ENCODE measurements at regions not wholly inside any gene's neighbourhood (a gene's known extent, or its start where the extent isn't known, plus 50 kb on each side); places are given as distances from the start of the nearest gene placed in this dataset.

DNA sequence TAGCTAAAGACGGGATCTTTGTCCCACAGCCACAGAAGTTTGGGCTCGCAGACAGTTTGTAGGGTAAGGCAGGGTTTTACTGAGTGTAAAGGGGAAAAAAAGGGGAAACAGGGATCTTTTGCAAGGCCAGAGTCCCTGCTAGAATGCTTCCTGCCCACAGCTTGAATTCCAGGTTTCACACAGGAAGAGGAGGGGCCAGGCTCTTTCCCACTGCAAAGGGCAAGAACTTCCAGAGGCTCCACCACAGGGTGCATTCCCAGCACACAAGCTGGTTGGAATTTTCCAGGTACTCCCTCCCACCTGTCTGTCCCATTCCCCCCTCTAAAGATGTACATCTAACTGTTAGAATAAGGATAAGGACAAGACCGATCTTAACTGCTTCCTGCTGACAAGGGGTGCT lies 1126.9 kb downstream of the KCNT2 start:
- Mint-ChIP-seq H3K4me1 (no peaks in the 10 kb centered on the region), H3K27ac (no peak overlapping the region), H3K27me3 (no peaks in the 10 kb centered on the region), H3K4me3 (no peak overlapping the region), H3K9me3 (peaks cover 0 to 6% (median 0%) of the 10 kb centered on the region in 3 donors), H3K36me3 (no peaks in the 10 kb centered on the region)

DNA sequence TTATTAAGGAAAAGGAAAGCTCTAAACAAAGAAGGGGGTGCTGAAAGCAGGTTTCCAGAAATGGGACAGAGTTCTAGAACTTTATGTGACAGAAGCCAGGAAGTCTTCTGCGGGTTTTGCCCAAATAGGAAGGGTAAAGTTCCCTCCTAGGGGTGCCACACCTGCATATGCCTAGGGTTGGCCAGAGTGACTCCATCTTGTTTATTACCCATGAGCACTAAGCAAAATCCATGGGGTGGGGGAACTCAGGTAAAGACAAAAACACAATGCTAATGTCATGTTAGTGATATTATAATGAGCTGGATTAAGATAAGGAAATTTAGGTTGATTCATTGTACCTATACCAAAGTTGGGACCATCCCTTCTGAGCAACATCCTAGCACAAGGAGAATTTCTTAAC lies 1132.7 kb downstream of the KCNT2 start:
- Mint-ChIP-seq H3K36me3 (no peaks in the 10 kb centered on the region), H3K27me3 (no peaks in the 10 kb centered on the region), H3K4me3 (no peak overlapping the region), H3K27ac (no peak overlapping the region), H3K4me1 (no peaks in the 10 kb centered on the region), H3K9me3 (peaks cover 5 to 10% (median 6%) of the 10 kb centered on the region in 3 donors)

DNA sequence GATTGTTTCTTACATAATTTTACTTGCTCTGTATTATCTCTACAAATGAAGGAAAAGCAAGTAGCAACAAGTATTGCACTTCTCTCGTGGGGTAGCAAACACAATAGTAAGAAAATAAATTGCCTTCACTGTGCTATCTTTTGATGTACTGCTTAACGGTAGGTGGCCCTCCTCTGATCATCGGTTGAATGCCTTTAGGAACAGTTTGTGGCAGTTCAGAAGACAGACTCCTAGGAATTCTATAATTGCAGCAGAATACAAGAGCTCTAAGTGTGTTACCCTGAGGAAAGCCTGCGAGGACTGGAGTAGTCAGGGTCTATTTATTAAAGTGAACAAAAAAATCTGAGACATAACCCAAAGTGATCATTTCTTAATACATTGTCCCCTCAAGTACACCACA lies 1135.9 kb downstream of the KCNT2 start:
- Mint-ChIP-seq H3K9me3 (peaks cover 5 to 6% (median 6%) of the 10 kb centered on the region in 3 donors), H3K4me1 (no peaks in the 10 kb centered on the region), H3K4me3 (no peak overlapping the region), H3K36me3 (no peaks in the 10 kb centered on the region), H3K27ac (no peak overlapping the region), H3K27me3 (no peaks in the 10 kb centered on the region)

DNA sequence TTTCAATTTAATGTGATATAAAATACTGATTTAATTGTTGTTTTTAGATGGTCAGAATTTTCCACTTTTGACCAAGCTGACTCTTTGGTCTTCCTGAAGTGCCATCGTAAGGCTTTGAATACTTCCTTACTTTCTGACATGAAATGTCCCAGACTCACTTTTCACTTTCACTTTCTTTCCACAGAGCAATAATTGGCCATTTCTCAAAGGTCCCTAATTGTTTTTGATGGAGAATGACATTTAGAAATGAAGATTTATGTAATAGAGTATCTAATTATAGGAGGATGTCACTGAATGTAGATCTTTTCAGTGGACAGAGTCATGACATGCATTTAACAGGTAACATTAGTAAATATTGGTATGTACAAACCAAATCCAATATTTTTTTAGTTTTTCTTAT lies 1141.6 kb downstream of the KCNT2 start:
- Mint-ChIP-seq H3K4me3 (no peak overlapping the region), H3K27me3 (no peaks in the 10 kb centered on the region), H3K4me1 (no peaks in the 10 kb centered on the region), H3K27ac (no peak overlapping the region), H3K36me3 (no peaks in the 10 kb centered on the region), H3K9me3 (peaks cover 0 to 2% (median 0%) of the 10 kb centered on the region in 3 donors)

DNA sequence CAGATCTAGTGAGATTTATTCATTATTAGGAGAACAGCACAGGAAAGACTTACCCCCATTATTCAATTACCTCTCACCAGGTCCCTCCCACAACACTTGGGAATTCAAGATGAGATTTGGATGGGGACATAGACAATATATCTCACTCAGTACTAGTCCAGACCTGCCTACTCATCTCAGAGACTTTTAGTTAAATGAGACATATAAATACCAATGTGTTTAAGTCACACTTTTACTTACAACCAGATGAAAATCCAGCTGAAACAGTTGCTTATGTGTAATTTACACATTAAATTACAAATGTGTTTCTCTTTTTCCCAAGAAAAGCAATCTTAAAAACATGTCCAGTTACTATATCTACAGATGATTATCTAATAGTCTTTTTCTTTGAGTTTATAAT lies 1145.6 kb downstream of the KCNT2 start:
- Mint-ChIP-seq H3K4me3 (no peak overlapping the region), H3K9me3 (peaks cover 0 to 2% (median 0%) of the 10 kb centered on the region in 3 donors), H3K27ac (no peak overlapping the region), H3K27me3 (no peaks in the 10 kb centered on the region), H3K36me3 (no peaks in the 10 kb centered on the region), H3K4me1 (no peaks in the 10 kb centered on the region)

DNA sequence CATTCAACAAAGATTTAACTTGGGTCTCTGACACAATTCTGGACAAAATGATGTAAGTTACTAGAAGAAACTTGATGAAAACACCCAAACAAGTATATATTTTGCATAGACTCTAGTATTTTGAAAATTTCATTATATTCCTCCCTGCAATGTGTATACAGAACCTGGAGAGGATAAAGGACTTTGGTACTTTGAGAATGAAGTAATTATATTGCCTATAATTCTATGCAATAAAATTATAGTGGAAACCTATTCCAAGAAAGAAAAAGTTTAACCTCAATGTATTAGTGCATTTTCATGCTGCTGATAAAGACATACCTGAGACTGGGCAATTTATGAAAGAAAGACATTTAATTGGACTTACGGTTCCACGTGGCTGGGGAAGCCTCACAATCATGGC lies 1146.1 kb downstream of the KCNT2 start:
- Mint-ChIP-seq H3K27me3 (no peaks in the 10 kb centered on the region), H3K9me3 (peaks cover 0 to 2% (median 0%) of the 10 kb centered on the region in 3 donors), H3K36me3 (no peaks in the 10 kb centered on the region), H3K4me3 (no peak overlapping the region), H3K27ac (no peak overlapping the region), H3K4me1 (no peaks in the 10 kb centered on the region)

DNA sequence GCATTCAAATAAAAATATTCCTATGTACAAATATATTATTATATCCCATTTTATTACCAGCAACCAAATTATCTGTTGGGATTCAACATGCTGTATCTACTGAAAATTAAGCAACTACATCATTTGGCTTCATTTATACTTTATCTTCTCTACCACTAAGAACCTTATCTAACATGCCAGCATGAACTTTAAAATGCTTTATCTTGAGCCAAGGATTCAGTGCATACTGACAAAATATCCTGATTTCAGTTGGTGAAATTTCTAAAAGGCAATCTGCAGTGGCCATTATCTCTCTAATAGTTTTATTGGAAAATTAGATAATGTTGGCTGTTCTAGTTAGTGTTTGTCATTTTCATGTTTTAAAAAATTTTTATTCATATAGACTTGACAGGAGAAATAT lies 1149.9 kb downstream of the KCNT2 start:
- H3K4me1 Mint-ChIP-seq, result no peaks in the 10 kb centered on the region
- no peak overlapping the region for H3K4me3 Mint-ChIP-seq
- H3K9me3 Mint-ChIP-seq, result peaks cover 0 to 2% (median 0%) of the 10 kb centered on the region in 3 donors
- no peaks in the 10 kb centered on the region for H3K27me3 Mint-ChIP-seq
- no peak overlapping the region for H3K27ac Mint-ChIP-seq
- no peaks in the 10 kb centered on the region for H3K36me3 Mint-ChIP-seq

DNA sequence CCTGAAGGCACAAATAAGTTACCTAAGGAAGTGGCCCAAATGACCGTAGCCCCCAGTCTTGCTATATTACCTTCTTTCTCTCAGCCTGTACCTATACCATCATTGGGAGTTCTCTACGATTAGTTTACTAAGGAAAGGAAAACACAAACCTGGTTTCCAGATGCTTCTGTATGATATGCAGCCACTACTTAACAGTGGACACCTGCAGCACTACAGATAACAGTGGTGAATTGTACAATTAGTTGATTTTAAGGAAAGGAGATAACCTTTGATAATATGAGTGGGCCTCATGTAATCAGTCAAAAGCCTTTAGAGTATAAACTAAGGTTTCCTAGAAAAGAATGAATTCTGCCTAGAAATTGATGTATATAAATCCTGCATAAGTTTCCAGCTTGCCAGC lies 1157.4 kb downstream of the KCNT2 start:
- Mint-ChIP-seq H3K27ac (no peak overlapping the region), H3K4me3 (no peak overlapping the region), H3K9me3 (peaks cover 0 to 14% (median under 1%) of the 10 kb centered on the region in 3 donors), H3K36me3 (no peaks in the 10 kb centered on the region), H3K4me1 (no peaks in the 10 kb centered on the region), H3K27me3 (no peaks in the 10 kb centered on the region)

DNA sequence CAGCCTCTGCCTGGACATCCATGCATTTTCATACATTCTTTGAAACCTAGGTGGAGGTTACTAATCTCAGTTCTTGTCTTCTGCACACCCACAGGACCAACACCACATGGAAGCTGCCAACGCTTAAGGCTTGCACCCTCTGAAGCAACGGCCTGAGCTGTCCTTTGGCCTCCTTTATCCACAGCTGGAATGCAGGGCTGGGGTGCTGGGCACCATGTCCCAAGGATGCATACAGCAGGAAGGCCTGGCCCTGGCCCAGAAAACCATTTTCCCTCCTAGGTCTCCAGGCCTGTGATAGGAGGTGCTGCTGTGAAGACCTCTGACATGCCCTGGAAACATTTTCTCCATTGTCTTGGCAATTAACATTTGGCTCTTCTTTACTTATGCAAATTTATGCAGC lies 1168.6 kb downstream of the KCNT2 start:
- H3K36me3 Mint-ChIP-seq, result no peaks in the 10 kb centered on the region
- no peaks in the 10 kb centered on the region for H3K4me1 Mint-ChIP-seq
- H3K27me3 Mint-ChIP-seq, result no peaks in the 10 kb centered on the region
- H3K9me3 Mint-ChIP-seq, result peaks cover 0 to 3% (median 0%) of the 10 kb centered on the region in 3 donors
- no peak overlapping the region for H3K4me3 Mint-ChIP-seq
- no peak overlapping the region for H3K27ac Mint-ChIP-seq

DNA sequence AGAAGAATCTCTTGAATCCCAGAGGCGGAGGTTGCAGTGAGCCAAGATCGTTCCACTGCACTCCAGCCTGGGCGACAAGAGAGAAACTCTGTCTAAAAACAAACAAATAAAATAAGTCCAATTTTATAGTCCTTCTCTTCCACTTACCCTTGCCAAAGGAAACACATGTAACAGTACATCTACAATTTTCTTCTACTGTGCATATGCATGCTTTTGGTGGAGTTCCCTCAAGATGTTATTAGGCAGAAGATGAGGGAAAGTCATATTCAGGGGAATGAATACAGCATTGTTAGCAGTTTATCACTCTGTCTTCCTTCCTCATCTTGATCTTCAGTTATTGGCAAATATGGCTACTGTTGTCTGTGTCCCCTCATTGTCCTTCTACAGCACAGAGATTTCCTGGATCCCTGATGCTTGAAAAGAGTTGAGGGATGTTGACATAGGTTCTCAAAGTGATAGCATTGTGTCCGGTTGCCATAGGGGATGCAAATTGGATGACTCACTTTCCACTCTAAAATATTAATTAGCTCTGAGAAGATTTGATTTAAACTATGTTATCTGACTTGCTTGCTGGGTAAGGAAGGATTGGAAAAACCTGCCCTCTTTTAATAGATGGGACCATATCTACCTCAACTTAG lies 1173.6 kb downstream of the KCNT2 start:
- Mint-ChIP-seq H3K4me3 (no peak overlapping the region), H3K27me3 (no peaks in the 10 kb centered on the region), H3K27ac (no peak overlapping the region), H3K9me3 (peaks cover 0 to 4% (median 2%) of the 10 kb centered on the region in 3 donors), H3K36me3 (no peaks in the 10 kb centered on the region), H3K4me1 (no peaks in the 10 kb centered on the region)

DNA sequence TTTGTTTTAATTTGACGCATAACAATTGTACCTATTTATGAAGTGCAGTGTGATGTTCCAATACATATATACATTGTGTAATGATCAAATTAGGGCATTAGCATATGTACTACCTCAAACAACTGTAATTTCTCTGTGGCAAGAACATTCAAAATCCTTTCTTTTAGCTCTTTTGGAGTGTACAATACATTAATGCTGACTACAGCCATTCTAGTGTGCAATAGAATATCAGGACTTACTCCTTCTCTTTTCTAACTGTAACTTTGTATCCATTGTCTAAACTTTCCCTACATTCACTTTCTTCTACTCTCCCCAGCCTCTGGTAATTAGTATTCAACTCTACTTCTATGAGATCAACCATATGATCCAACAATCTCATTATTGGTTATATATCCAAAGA lies 1177.4 kb downstream of the KCNT2 start:
- H3K27me3 Mint-ChIP-seq, result no peaks in the 10 kb centered on the region
- no peaks in the 10 kb centered on the region for H3K36me3 Mint-ChIP-seq
- H3K27ac Mint-ChIP-seq, result no peak overlapping the region
- no peaks in the 10 kb centered on the region for H3K4me1 Mint-ChIP-seq
- no peak overlapping the region for H3K4me3 Mint-ChIP-seq
- H3K9me3 Mint-ChIP-seq, result peaks cover 0 to 4% (median 2%) of the 10 kb centered on the region in 3 donors

DNA sequence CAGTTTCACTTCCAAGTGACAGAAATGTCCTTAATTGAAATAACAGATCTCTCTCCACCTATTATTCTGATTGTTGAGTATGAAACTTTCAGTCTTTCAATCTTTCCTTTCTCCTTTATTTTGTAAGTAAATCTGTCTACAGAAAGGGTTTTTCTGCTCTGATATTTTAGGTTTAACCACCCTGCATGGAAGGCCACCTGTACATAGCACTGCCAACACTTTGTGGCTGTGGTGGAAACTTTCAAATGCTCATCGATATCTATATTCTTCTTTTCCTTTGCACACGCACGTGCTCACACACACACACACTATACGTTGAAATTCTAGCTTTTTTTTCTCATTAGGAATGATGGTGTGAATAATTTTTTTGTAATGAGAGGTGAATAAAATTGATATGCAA lies 1179.3 kb downstream of the KCNT2 start:
- H3K4me1 Mint-ChIP-seq, result no peaks in the 10 kb centered on the region
- no peak overlapping the region for H3K4me3 Mint-ChIP-seq
- peaks cover 0 to 1% (median 0%) of the 10 kb centered on the region in 3 donors for H3K9me3 Mint-ChIP-seq
- H3K36me3 Mint-ChIP-seq, result no peaks in the 10 kb centered on the region
- H3K27me3 Mint-ChIP-seq, result no peaks in the 10 kb centered on the region
- H3K27ac Mint-ChIP-seq, result no peak overlapping the region

DNA sequence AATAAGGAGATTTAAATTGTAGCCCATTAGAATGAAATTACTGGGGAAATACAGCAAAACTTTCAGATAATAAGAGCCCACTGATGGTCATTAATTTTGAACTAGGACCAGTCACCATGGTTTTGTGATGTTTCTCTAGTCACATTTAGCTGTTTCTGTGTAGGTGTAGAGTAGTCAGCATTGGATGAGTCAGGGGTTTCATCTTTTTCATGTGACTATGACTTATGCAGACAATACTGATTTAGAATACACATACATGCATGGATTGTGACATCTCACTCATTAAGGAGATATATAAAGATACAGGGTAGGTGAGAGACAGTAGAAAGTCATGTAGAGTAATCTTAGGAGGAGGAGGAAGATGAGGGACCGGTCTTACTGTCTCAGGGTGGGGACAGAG lies 1192.7 kb downstream of the KCNT2 start:
- Mint-ChIP-seq H3K9me3 (peaks cover 3 to 4% (median 3%) of the 10 kb centered on the region in 3 donors), H3K36me3 (no peaks in the 10 kb centered on the region), H3K4me1 (no peaks in the 10 kb centered on the region), H3K27ac (no peak overlapping the region), H3K4me3 (no peak overlapping the region), H3K27me3 (no peaks in the 10 kb centered on the region)

DNA sequence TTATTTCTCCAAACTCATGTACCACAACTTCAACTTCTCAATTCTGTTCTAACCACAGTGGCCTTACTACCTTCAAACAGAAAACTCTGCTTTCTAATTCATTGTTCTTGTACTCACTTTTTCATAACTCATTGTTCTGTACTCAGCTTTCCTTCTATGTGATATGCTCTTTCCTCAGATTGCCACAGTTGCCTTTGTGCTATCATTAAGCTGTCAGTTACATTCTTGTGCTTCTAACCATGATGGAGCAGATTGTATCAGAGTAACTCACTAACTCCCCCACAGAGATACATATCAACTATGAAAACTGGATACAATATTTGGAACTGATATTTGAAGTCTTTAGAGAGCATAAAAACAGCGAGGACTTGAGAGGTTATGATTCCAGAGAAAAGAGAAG lies 1213.7 kb downstream of the KCNT2 start:
- Mint-ChIP-seq H3K27me3 (no peaks in the 10 kb centered on the region), H3K9me3 (peaks cover 0 to 2% (median 0%) of the 10 kb centered on the region in 3 donors), H3K36me3 (no peaks in the 10 kb centered on the region), H3K4me3 (no peak overlapping the region), H3K4me1 (no peaks in the 10 kb centered on the region), H3K27ac (no peak overlapping the region)

DNA sequence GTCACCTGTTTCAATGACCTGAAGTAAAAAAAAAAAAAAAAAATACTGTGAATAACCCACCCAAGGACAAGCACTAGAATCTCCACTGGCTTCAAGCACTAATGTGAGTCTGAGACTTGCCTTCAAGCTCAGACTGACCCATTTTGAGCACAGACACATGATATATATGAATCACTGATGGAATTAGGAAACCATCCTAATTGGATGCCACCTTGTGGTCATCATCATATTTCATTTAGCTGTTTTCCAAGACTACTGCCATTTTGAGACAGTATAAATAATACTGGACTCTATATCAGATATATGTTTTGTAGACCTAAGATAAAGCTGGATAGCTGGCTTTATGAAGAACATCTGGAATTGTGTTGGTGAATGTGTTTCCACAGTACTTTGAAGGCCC lies 1232.0 kb downstream of the KCNT2 start:
- Mint-ChIP-seq H3K4me3 (no peak overlapping the region), H3K27me3 (no peaks in the 10 kb centered on the region), H3K27ac (no peak overlapping the region), H3K36me3 (no peaks in the 10 kb centered on the region), H3K9me3 (peaks cover 0 to 4% (median 0%) of the 10 kb centered on the region in 3 donors), H3K4me1 (no peaks in the 10 kb centered on the region)

DNA sequence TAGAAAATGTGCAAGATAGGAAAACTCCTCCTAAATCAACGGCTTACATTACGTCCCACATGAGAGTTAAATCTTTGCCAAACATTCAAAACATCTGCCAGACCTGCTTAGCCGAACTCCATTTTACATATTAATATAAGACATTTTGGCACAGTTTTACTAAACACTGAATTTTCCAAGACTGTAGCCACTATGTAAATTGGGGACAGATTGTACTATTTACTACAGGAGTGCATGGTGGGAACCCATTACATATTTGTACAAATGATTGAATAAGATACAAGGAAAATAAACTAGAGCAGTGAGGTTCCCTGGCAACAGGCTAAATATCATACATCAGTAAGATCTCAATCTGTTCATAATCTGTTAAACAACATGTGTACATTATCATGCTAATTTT lies 1234.4 kb downstream of the KCNT2 start:
- no peak overlapping the region for H3K4me3 Mint-ChIP-seq
- no peaks in the 10 kb centered on the region for H3K4me1 Mint-ChIP-seq
- H3K27me3 Mint-ChIP-seq, result no peaks in the 10 kb centered on the region
- H3K27ac Mint-ChIP-seq, result no peak overlapping the region
- H3K36me3 Mint-ChIP-seq, result no peaks in the 10 kb centered on the region
- peaks cover 0 to 4% (median 3%) of the 10 kb centered on the region in 3 donors for H3K9me3 Mint-ChIP-seq
